ENCODE measurements at regions not wholly inside any gene's neighbourhood (a gene's known extent, or its start where the extent isn't known, plus 50 kb on each side); places are given as distances from the start of the nearest gene placed in this dataset.

DNA sequence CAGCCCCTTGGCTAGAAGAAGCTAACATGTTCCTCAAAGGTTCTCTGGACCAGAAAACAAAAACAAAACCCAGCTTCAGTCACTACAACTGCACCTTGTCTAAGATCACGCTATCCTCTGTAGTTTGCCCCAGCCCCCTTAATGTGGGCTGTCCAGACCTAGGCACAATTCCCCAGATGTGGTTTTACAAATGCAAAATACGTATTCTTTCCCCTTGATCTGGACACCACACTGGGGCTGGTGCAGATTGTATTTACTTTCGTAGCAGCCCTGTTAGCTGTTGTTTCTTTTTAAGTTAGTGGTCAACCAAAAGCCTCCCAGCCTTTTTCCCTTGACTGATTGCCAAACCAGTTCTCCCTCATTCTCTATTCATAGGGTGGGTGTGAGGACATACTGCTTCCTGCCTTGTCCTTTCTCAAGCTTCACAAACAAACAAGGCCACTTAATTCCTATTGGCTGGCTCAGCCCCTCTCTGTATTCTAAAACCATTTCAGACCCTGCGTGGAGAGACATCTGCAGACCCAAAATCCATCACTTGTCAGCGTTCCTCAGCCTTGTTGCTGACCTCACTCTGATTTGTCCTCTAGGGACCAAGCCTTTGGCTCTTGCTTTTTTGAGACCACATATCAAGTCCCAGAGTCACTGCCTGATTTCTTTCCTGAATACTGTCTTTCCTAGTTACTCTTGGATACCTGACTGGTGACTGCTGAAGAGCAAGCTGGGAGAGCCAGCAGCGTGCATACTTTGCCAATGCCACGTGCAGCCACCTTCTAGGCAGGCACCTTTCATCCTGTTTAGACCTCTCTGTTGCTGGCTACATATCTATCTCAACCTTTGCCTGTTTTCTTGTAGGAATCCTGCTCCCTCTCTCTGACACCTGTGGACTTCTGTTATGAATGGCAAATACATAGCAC, 96.4 kb upstream of the RAB3GAP2 start:
- TF ChIP-seq, protein P1, sequence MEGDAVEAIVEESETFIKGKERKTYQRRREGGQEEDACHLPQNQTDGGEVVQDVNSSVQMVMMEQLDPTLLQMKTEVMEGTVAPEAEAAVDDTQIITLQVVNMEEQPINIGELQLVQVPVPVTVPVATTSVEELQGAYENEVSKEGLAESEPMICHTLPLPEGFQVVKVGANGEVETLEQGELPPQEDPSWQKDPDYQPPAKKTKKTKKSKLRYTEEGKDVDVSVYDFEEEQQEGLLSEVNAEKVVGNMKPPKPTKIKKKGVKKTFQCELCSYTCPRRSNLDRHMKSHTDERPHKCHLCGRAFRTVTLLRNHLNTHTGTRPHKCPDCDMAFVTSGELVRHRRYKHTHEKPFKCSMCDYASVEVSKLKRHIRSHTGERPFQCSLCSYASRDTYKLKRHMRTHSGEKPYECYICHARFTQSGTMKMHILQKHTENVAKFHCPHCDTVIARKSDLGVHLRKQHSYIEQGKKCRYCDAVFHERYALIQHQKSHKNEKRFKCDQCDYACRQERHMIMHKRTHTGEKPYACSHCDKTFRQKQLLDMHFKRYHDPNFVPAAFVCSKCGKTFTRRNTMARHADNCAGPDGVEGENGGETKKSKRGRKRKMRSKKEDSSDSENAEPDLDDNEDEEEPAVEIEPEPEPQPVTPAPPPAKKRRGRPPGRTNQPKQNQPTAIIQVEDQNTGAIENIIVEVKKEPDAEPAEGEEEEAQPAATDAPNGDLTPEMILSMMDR (IDR thresholded peaks at IDR 0.05) = no peak
- no peak for TF ChIP-seq POLR2A (IDR thresholded peaks at IDR 0.05)
- no peak for TF ChIP-seq POLR2AphosphoS5 (IDR thresholded peaks at IDR 0.05)
